Caco-2 (cell line): ENCODE measurements at regions not wholly inside any gene's neighbourhood (a gene's known extent, or its start where the extent isn't known, plus 50 kb on each side); places are given as distances from the start of the nearest gene placed in this dataset.

Experiments used
- BruUV-seq: library from RNA; stranded (reverse); fragments of 400-500 nt; replicated peaks from 2 replicates; lab custom pipeline; 2021; lab: Mats Ljungman, UMichigan
- CTCF ChIA-PET: fragments of 300-600 bp; sonication (Branson Sonifier 250); formaldehyde crosslinking; loops from one replicate; lab custom pipeline; 2022; ENCODE audit warnings: antibody characterized with exemption; lab: Charles Lee
- POLR2A ChIA-PET: fragments of 300-600 bp; sonication (Branson Sonifier 250); formaldehyde crosslinking; loops from one replicate; lab custom pipeline; 2022; ENCODE audit warnings: antibody characterized with exemption; lab: Charles Lee
- DNase-seq, 2 experiments: peaks; one replicate each; pipeline versions ENCODE4 v3.0.0 to v3.0.0-alpha.2; 2020 to 2022
- H3K27me3 ChIP-seq: replicated peaks from 2 replicates; pipeline ENCODE4 v1.6.0; 2011; ENCODE audit warnings: low read length; ENCODE audit not compliant: control insufficient read depth, insufficient read depth
- H3K36me3 ChIP-seq: 2 replicates; pipeline ENCODE4 v1.5.1; 2011; ENCODE audit warnings: low read length; ENCODE audit not compliant: control insufficient read depth, insufficient read depth
- H3K4me1 ChIP-seq: fragments of 250-450 bp; sonication (Bioruptor Pico); 2 replicates; pipeline ENCODE4 v1.5.1; 2020; ENCODE audit warnings: mild to moderate bottlenecking
- H3K4me3 ChIP-seq: 2 replicates; pipeline ENCODE4 v1.5.1; 2011; ENCODE audit warnings: low read depth, mild to moderate bottlenecking, control low read depth, low read length
- H3K9me3 ChIP-seq: fragments of 250-450 bp; sonication (Bioruptor Pico); 2 replicates; pipeline ENCODE4 v1.5.1; 2020; ENCODE audit warnings: mild to moderate bottlenecking, moderate library complexity
- H3K27ac Mint-ChIP-seq: one replicate; pipeline ENCODE4 v1.8.0; 2022; ENCODE audit warnings: mixed read lengths; ENCODE audit not compliant: unreplicated experiment
- H3K27me3 Mint-ChIP-seq: one replicate; pipeline ENCODE4 v1.8.0; 2022; ENCODE audit warnings: mixed read lengths; ENCODE audit not compliant: insufficient read depth, unreplicated experiment
- H3K36me3 Mint-ChIP-seq: one replicate; pipeline ENCODE4 v1.8.0; 2022; ENCODE audit warnings: mild to moderate bottlenecking, mixed read lengths; ENCODE audit not compliant: insufficient read depth, unreplicated experiment
- H3K4me1 Mint-ChIP-seq: one replicate; pipeline ENCODE4 v1.8.0; 2022; ENCODE audit warnings: low read depth, mixed read lengths; ENCODE audit not compliant: unreplicated experiment
- H3K4me3 Mint-ChIP-seq: one replicate; pipeline ENCODE4 v1.8.0; 2022; ENCODE audit warnings: mild to moderate bottlenecking, moderate library complexity, mixed read lengths; ENCODE audit not compliant: unreplicated experiment
- H3K9me3 Mint-ChIP-seq: one replicate; pipeline ENCODE4 v1.8.0; 2022; ENCODE audit warnings: mixed read lengths; ENCODE audit not compliant: unreplicated experiment
- intact Hi-C: fragments of 100-400 bp; cut with micrococcal nuclease; formaldehyde crosslinking; loops from one replicate; pipeline ENCODE4 v1.10.0; 2022; ENCODE audit not compliant: unreplicated experiment
- TF ChIP-seq, protein P1 (sequence below), 2 experiments: fragments of 200-600 bp in 1 of 2; IDR thresholded peaks; 1 replicate in 1 of 2; 2 replicates in 1 of 2; pipeline versions ENCODE4 v1.5.1 to v1.8.0; 2011 to 2022; ENCODE audit warnings: antibody characterized with exemption in 1 of 2, control low read depth in 1 of 2, inconsistent platforms in 1 of 2, low read depth in 1 of 2, low read length in 1 of 2, mild to moderate bottlenecking in 1 of 2, moderate library complexity in 1 of 2; ENCODE audit not compliant: insufficient read depth in 1 of 2, severe bottlenecking in 1 of 2, unreplicated experiment in 1 of 2

DNA sequence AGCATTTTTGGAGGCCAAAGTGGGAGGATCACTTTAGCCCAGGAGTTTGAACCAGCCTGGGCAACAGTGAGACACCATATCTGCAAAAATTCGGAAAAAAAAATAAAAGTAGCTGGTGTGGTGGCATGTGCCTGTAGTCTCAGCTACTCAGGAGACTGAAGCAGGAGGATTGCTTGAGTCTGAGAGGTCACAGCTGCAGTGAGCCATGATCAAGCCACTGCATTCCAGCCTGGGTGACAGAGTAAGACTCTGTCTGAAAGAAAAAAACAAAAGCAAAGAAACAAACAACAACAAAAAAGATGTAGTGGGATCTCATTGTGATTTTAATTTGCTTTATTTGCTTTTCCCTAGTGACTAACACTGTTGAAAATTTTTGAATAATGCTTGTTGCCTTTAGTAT is 394.7 kb upstream of the KLHL1 start:
- Mint-ChIP-seq H3K27ac (no peak overlapping the region), H3K9me3 (no peaks in the 10 kb centered on the region), H3K4me3 (no peak overlapping the region), H3K36me3 (no peaks in the 10 kb centered on the region), H3K27me3 (no peaks in the 10 kb centered on the region), H3K4me1 (peaks cover 11% of the 10 kb centered on the region)
- H3K9me3 ChIP-seq: no peaks in the 10 kb centered on the region
- H3K27me3 ChIP-seq: no peaks in the 10 kb centered on the region
- H3K36me3 ChIP-seq: no peaks in the 10 kb centered on the region
- ChIA-PET CTCF (no interaction called here), POLR2A (no interaction called here)
- peaks cover 8% of the 10 kb centered on the region for H3K4me1 ChIP-seq
- TF ChIP-seq, protein P1, sequence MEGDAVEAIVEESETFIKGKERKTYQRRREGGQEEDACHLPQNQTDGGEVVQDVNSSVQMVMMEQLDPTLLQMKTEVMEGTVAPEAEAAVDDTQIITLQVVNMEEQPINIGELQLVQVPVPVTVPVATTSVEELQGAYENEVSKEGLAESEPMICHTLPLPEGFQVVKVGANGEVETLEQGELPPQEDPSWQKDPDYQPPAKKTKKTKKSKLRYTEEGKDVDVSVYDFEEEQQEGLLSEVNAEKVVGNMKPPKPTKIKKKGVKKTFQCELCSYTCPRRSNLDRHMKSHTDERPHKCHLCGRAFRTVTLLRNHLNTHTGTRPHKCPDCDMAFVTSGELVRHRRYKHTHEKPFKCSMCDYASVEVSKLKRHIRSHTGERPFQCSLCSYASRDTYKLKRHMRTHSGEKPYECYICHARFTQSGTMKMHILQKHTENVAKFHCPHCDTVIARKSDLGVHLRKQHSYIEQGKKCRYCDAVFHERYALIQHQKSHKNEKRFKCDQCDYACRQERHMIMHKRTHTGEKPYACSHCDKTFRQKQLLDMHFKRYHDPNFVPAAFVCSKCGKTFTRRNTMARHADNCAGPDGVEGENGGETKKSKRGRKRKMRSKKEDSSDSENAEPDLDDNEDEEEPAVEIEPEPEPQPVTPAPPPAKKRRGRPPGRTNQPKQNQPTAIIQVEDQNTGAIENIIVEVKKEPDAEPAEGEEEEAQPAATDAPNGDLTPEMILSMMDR (IDR thresholded peaks at IDR 0.05; ENCODE audit: insufficient read depth in 1 of 2, low read depth in 1 of 2, low read length in 1 of 2, severe bottlenecking in 1 of 2, unreplicated experiment in 1 of 2): no peak
- H3K4me3 ChIP-seq: no peak overlapping the region
- BruUV-seq: no TSS peak
- intact Hi-C loops: no loop called here
- DNase-seq: no peak

DNA sequence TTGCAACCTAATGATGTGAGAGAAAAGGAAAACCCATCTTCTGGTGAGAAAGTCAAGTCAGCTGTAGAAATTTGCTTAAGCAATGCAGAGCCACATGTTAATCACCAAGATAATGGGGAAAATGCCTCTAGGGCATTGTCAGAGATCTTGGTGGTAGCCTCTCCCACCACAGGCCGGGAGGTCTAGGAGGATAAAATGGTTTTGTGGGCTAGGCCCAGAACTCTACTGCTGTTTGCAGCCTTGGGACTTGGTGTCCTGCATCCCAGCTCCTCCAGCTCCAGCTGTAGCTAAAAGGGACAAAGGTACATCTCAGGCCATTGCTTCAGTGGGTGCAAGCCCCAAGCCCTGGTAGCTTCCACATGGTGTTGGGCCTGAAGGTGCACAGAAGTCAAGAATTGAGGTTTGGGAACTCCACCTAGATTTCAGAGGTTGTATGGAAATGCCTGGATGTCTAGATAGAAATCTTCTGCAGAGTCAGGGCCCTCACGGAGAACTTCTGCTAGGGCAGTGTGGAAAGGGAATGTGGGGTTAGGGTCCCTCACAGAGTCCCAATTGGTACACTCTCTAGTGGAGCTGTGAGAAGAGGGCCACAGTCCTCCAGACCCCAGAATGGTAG is 382.2 kb upstream of the KLHL1 start:
- ChIA-PET POLR2A (no interaction called here), CTCF (no interaction called here)
- H3K4me1 ChIP-seq: no peaks in the 10 kb centered on the region
- no peaks in the 10 kb centered on the region for H3K27me3 ChIP-seq
- no TSS peak for BruUV-seq
- Mint-ChIP-seq H3K36me3 (no peaks in the 10 kb centered on the region), H3K27ac (no peak overlapping the region), H3K4me1 (no peaks in the 10 kb centered on the region), H3K4me3 (no peak overlapping the region), H3K9me3 (peaks cover 33% of the 10 kb centered on the region), H3K27me3 (no peaks in the 10 kb centered on the region)
- TF ChIP-seq, protein P1 (IDR thresholded peaks at IDR 0.05; ENCODE audit: insufficient read depth in 1 of 2, low read depth in 1 of 2, low read length in 1 of 2, severe bottlenecking in 1 of 2, unreplicated experiment in 1 of 2): no peak
- no peak for DNase-seq
- H3K4me3 ChIP-seq: no peak overlapping the region
- H3K36me3 ChIP-seq: no peaks in the 10 kb centered on the region
- intact Hi-C loops: no loop called here
- peaks cover 10% of the 10 kb centered on the region; the same call in 1 of the 2 replicates for H3K9me3 ChIP-seq

DNA sequence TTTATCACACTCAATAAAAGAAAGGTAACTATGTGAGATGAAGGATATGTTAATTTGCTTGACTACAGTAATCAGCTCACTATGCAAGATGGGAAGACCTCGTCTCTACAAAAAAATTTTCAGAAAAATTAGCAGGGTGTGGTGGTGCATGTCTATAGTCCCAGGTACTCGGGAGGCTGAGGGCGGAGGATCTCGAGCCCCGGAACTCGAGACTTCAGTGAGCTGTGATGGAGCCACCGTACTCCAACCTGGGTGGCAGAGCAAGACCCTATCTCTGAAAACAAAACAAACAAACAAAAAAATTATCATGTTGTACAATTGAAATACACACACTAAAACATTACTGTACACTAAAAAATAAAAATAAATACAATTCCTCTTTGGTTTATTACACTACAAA is 376.7 kb upstream of the KLHL1 start:
- CTCF ChIA-PET: no interaction called here
- H3K27ac Mint-ChIP-seq: no peak overlapping the region
- no peaks in the 10 kb centered on the region for H3K27me3 Mint-ChIP-seq
- Histone ChIP-seq H3K36me3 (no peaks in the 10 kb centered on the region), H3K4me3 (no peak overlapping the region), H3K27me3 (no peaks in the 10 kb centered on the region), H3K4me1 (no peaks in the 10 kb centered on the region), H3K9me3 (peaks cover 3% of the 10 kb centered on the region; the same call in 1 of the 2 replicates)
- POLR2A ChIA-PET: no interaction called here
- no TSS peak for BruUV-seq
- no peak for DNase-seq
- intact Hi-C loops: no loop called here
- no peaks in the 10 kb centered on the region for H3K36me3 Mint-ChIP-seq
- H3K4me1 Mint-ChIP-seq: no peaks in the 10 kb centered on the region
- H3K4me3 Mint-ChIP-seq: no peak overlapping the region
- H3K9me3 Mint-ChIP-seq: peaks cover 8% of the 10 kb centered on the region
- TF ChIP-seq, protein P1 (IDR thresholded peaks at IDR 0.05; ENCODE audit: insufficient read depth in 1 of 2, low read depth in 1 of 2, low read length in 1 of 2, severe bottlenecking in 1 of 2, unreplicated experiment in 1 of 2): no peak
